RPMI7951 (cell line): ENCODE measurements at regions not wholly inside any gene's neighbourhood (a gene's known extent, or its start where the extent isn't known, plus 50 kb on each side); places are given as distances from the start of the nearest gene placed in this dataset.

Experiments used
- DNase-seq: peaks from one replicate; pipeline ENCODE4 v3.0.0-alpha.2; 2012; ENCODE audit warnings: low read depth

DNA sequence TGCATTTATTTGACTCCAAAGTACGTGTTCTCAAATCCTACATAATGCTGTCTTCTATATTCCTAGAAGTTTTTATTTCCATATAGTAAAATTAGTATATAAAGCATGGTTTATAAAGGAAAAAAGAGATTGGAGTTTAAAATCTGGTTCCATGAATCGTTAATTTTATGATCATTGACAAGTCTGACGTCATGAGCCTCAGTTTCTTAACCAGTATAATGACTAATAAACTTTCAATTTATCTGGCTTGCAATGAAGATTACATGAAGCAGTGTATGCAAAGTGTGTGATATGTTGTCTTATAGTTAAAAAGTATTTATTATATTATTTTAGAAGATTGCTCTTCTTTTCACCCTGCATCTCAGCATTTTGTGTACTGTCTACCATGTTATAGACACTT is 421.4 kb upstream of the LRRC7 start:
- no peak for DNase-seq

DNA sequence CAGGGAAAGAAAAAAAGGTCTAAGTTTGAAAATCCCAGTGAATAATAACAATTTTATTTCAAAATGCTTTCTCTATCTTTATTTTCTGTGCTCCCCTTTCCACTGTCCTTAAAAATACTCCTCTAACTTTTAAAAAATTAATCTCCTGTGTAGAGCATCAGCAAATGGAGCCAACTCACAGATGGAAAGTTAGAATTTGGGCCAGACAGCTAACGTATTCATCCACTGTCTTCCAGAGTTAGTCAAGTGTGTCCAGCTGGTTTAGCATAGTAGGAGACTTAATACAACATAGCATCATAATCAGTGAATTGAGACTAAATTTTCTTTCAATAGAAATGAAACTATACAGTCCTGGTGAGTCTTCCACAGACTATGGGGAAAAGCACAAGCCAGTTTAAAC is 419.0 kb upstream of the LRRC7 start:
- DNase-seq: no peak

DNA sequence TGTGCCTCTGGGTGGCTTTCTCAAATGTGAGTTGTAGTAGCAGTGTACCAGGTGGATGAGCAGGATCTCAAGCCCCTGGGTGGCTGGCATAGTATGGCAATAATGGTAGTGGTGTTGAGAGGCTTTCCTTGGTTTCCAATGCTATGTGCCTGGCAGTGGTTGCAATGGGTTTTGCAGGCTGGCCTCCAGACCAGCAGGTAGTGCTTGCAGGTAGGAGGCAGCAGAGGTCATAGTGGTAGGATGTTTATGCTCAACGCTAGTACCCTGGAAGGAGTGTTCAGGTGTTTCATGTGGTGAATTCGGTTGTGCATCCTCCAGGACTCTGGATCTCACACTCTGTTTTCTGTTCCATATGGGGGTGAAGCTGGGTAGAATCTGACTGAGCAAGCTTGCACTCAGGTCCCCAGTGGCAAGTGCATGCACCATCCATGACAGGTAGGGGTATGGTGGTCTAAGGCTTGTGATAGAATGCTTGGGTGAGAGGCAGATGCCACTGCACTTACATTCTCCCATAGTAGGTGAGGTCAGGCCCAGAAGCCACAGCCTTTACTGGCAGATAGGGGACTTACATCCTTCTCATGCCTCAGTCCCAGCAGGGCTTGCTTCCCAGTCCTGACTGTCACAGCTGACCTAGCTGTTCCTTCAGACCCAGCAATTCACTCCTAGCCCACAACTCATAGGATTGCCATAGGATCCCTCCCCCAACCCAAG is 410.5 kb upstream of the LRRC7 start:
- no peak for DNase-seq

DNA sequence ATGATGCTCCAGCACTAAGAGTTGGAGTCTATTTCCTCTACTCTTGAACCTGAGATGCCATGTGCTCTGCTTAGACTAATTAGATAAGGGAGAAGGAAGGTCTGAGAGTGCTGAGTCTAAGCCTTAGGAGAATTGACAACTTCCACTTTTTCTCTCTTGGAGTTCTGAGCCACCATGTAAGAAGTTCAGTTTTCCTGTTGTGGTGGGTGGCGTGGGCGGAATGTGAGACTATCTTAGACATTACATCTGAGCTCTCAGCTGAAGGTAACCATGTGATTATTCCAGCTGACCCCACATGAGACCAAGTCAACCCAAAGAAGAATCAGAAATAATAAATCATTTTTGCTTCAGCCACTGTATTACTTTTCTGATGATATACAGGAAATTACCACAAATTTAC is 404.5 kb upstream of the LRRC7 start:
- DNase-seq: no peak

DNA sequence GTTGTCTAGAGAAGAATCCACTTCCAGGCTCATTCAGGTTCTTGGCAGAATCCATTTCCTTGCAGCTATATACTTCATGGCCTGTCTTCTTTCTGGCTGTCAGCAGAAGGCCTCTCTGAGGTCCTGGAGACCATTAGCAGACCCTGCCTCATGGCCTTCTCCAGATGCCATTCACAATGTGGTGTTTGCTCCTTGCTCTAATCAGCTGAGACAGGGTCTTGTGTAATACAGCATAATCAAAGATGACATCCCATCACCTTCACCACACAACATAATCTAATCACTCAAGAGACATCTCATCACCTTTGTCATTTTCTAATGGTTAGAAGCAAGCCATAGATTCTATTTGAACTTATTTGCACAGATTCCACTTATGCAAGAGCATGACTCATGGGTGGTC is 403.9 kb upstream of the LRRC7 start:
- DNase-seq: no peak

DNA sequence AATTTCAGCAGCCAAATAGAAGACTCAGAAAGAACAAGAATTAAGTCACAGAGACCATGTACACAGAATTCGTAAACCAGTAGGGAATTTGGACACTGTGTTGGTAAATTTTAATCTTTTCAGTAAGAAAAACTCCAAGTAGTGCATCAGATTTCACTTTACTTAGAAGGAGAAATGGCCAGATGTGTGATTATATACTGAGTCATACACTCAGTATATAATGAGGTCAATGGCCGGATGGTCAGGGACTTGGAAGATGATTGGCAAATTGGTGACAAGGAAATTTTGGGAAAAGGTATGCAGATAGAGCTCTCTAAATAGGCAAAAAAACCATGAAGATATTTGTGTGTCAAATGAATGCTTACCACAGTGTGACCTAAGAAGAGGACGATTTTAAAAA is 399.8 kb upstream of the LRRC7 start:
- no peak for DNase-seq

DNA sequence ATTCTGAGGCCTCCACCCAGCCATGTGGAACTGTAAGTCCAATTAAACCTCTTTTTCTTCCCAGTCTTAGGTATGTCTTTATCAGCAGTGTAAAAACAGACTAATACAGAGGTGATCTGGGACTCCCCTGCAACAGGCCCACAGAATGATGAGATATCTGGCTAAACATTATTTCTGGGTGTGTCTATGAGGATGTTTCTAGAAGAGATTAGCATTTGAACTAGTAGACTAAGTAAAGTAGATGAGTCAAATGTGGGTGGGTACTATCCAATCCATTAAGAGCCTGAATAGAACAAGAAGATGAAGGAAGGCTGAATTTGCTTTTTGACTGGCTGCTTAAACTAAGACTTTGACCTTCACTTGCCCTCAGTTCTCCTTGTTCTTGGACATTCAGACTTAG is 396.5 kb upstream of the LRRC7 start:
- DNase-seq: no peak

DNA sequence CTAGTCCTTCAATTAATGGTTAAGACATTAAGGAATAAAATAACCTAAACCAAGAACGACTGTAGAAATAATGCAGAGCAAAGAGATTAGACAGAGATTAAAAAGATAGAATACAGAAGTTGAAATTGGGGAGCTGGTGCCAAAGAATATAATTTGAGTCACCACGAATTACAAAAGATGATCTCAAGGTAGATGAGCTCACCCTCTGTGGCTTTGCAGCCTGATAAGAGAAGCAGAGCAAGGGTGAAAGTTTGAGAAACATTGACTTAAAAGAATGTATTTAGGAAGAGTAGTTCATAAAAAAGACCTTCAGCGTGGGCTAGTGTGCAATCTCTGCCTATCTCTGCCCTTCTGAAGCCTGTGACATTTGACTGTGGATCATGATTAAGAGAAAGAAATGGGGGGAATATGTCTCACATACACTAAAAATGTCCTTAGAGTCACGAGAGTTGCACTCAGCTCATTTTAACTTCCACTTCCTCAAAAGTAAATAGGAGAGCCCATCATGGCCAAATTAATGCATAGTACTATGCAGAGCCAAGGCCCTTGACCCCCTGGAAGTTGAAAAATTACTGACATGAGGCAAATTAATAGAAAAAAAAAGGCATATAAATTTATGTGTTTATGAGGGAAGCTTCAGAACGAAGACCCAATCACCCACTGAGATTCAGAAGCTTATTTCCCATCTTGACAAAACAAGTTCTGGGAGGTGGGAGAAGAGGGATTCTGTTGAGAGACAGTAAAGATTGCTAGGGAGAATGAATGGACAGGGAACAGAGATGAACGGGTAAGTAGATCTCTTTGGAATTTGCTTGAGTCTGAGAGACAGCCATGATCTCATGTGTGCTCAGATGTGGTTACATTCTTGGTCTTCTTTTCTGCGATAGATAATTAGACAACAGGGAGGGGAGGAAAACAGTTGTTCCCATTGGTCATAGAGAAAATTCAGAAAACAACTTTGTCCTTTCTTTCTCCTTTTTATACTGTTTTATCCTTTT is 395.4 kb upstream of the LRRC7 start:
- no peak for DNase-seq

DNA sequence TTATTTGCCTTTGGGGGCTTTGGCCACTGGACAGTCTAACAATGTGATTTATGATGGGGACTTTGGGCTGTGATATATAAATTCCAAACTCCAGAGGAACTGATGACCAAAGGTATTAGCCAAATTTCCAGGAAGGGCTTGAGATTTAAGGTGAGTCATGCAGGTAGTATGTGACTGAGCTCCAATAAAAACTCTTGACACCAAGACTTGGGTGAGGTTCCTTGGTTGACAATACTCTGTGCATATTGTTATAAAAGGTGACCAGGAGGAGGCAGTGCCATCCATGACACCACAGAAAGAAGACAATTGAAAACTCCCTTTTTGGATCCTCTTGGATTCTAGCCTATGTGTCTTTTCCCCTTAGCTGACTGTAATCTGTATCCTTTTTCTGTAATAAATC is 392.7 kb upstream of the LRRC7 start:
- no peak for DNase-seq

DNA sequence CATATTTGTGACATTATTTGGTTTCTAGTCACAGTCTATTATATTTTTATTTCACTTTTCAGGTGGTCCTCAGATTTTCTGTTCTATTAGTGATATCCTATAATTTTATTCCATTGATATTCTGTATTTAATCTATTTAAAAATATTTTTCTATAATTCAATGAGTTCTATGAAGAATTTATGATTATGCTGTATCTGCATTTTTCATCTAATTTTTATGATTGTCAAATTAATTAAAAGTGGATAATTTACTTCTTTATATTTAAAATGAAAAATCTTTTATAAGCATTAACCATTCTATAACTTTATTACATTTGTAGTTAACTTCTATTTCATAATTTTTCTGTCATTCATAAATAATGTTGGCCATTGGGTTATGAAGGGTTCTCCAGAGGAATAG is 387.4 kb upstream of the LRRC7 start:
- DNase-seq: no peak

DNA sequence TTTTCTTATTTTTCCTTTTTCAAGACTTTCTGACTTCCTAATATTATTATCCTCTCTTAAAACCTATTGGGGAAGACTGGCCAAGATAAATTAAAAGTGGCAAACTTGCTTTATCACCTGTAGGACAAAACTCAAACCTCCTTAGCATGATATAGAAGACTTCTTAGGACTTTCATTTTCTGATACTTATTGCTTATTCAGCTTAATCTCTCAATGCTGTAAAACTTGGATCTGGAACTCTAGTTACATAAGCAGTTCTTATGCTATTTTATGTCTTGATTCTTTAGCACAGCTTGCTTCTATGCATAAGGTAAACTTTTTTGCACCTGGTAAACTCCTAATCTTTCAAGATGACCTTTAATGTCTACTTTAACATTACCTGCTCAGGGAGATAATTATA is 382.3 kb upstream of the LRRC7 start:
- DNase-seq: no peak

DNA sequence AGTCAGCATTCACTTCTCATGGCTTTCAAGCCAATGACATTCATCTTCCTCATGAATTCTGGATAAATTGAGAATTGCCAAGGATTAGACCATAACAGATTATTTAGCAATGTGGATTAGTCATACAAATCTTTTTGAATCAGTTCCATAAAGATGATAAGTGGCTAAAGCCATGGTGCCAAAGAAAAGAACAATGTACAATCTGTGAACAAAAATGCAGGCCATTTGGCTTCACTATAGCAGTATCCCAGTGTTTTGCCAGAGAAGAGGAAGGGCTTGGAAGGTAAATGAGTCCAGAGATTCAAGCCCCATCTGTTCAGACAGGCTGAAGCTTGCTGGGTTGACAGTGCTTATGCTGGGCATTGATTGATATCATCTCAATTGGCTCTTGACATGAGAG is 376.4 kb upstream of the LRRC7 start:
- no peak for DNase-seq

DNA sequence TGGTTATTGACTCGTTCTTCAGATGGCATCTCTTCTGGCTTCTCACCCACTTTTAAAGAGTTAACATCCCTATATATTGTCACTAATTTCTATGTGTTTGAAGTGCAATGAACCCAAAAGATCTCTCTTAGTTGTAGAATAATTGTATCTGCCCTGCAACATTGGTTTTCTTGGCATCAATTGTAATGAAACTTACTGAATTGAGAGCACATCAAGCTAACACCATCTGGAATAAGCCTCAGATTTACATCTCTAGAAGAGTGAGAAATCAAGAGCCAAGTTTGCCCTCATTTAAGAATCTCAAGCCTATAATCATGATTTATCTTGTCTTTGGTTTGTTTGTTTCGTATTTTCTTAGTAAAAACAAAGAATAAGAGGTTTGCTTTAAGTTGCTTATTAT is 372.6 kb upstream of the LRRC7 start:
- DNase-seq: no peak

DNA sequence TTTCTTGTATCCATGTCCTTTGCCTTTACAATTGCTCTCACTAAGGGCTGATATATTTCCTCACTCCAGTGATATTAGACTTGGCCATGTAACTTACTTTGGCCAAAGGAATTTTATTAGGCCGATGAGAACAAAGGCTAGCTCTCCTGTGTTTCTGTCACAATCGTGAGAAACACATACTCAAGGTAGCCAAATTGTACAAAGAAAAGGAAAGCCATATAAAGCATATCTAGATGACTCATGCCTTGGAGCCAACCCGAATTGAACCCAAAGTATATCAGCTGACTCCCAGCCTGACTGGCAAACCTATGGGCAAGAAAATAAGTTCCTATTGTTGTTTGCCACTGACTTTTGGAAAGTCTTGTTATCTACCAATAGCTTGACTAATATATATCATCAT is 371.7 kb upstream of the LRRC7 start:
- DNase-seq: no peak

DNA sequence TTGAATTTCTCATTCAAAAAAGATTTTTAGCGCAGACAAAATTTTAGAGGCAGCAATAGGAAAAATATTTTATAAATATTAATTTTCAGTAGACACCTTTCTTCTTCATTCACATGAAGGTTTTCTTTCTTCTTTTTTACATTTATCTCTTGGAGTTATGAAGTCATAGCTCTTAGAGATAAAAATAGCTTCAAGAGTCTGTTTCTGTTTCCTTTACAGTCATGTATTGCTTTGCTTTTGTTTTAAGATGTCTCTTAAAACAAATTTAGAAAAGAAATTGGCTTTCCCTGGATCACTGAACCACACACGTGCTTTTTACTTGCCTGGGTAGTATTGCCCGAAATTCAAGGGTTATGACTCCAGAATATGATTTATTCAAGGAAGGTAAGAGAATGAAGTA is 369.9 kb upstream of the LRRC7 start:
- no peak for DNase-seq

DNA sequence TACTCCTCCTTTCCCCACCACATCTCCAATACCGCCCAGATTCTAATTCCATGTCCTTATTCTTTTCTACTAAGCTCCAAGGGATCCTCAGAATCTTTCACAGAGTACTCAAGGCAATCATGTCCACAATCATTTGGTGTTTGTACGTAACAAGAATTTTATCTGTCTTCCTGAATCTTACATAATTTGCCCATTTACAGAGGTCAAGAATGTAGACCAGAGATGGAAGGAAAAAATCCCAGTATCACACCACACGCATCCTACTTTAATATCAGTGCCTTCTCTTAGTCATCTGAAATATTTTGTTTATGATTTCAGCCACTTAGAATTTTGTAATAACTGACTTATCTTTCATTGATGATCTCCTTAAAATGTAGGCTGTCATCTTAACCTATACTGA is 366.0 kb upstream of the LRRC7 start:
- no peak for DNase-seq

DNA sequence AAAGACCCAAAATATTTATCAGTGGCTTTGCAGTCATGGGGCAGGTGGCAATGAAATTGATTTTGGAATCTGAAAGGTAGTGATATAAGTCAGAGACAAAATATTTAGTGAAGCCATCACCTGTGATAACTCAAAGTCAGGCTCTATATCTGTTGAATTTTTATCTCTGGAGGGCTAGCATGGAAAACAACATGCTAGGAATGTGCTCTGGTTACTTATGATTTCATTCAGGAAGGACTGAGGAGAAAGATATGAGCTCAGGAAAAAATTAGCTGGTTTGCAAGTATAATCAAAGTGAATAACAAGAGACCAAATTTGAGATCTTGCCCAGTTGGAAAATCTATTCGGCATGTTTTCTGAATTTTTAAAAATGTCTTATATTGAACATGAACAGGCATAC is 364.6 kb upstream of the LRRC7 start:
- DNase-seq: no peak

DNA sequence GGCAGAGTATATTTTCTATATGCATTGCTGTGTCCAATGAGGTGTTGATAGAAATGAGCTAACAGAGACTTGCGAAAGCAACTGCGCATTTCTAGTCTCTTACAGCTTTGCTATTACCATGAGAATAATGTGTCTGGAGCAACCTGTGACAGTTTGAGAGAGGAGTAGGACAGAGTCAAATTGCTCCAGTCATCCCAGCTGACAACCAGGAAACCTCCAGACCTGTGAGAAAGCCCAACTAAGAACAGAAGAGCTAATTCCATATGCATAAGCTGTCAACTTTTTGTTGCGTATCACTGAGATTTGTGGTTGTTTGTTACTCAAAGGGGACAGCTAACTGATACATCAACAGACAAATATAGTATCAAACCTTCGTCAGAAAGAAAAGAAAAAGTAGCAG is 354.1 kb upstream of the LRRC7 start:
- no peak for DNase-seq

DNA sequence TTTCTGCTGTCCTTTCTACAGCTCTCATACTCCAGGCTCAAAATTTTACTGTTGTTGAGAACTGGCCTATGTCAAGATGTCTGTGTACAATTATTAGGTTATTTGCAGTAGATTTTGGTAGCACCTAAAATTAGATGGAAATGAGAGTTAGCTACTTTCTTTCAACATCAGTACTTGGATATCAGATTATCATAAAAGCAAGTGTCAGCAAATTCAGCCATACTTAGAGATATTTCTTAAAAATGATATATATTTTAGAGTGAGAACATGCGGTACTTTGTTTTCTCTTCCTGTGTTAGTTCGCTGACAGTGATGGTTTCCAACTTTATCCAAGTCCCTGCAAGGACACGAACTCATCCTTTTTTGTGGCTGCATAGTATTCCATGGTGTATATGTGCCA is 351.8 kb upstream of the LRRC7 start:
- DNase-seq: no peak

DNA sequence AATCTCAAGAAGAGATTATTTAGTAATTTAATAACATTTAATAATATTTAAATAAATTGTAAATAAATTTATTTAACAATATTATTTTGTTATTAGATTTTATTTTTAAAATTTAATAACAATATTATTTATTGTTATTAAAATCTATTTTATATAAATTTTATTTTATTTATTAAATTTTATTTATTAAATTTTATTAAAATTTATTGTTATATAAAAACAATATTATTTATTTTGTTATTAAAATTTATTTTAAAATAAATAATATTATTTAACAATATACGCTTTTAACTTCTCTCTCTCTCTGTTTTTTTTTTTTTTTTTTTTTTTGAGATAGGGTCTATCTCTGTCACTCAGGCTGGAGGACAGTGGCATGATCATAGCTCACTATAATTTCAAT is 347.1 kb upstream of the LRRC7 start:
- no peak for DNase-seq

DNA sequence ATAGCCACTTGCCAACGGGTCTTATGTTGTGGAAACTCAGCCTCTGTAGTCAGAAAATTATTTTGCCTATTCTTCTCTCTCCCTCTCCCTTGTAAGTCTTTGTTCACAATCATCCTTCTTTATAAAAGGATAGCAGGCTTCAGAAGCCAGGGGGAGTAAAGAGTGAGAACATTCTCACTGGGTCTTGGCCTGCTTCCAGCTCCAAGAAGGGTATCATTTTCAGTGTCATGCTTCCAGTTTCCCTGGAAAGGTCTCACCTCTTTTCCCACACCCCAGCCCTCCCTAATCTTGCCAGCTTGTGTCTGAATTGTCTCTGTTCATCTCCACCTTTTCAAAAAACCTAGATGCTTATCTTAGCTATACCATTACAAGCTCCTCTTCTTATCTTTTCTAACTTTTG is 346.2 kb upstream of the LRRC7 start:
- no peak for DNase-seq

DNA sequence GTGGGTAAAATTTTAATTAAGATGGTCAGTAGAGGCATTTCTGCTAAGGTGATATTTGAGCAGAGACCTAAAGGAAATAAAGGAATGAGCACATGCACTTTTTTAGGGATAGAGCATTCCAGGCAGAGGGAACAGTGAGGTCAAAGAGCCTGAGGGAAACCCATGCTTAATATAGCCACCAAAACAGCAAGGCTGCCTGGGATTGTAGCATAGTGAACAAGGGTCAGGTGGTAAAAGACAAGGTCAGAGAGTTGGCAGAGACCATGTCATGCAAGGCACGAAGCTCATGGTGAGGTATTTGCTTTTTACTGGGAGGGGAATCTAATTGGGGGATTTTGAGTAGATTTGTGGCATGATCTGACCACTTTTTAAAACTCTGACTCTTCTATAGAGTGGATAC is 344.6 kb upstream of the LRRC7 start:
- no peak for DNase-seq

DNA sequence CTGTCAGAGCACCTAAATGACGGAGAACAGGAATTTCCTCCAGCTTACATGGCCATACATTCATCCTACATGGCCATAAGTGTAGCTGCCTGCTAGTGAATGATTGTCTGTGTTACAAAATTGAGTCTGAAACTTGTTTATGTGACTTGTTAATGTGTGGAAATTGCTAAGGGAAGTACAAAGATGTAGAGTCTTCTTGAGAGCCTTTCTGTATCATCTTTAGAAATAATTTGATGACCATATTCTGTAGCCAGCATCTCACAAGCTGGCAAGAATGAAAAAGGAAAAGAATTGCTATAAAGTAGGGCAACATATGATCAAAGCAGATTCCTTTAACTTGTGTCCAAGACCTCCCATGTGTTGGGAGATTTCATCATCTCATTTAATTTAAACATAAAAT is 339.2 kb upstream of the LRRC7 start:
- no peak for DNase-seq
